HCT116 (cell line): ENCODE measurements at regions not wholly inside any gene's neighbourhood (a gene's known extent, or its start where the extent isn't known, plus 50 kb on each side); places are given as distances from the start of the nearest gene placed in this dataset.

ENCODE experiments used
- ATAC-seq: fragments of 200-7000 bp; cut with Tn5 transposase; 2 replicates; pipeline ENCODE4 v1.9.1; 2020; ENCODE audit warnings: mild to moderate bottlenecking, moderate library complexity
- BruUV-seq: library from RNA; stranded (reverse); fragments of 400-500 nt; replicated peaks from 2 replicates; lab custom pipeline; 2021; lab: Mats Ljungman, UMichigan
- CTCF ChIA-PET: fragments of 300-600 bp; sonication (Branson Sonifier 250); formaldehyde crosslinking; loops from one replicate; lab custom pipeline; 2021; ENCODE audit warnings: antibody characterized with exemption; lab: Charles Lee
- POLR2A ChIA-PET: fragments of 300-600, 350-600 bp; sonication (Branson Sonifier 250); formaldehyde crosslinking; loops from one replicate; lab custom pipeline; 2021; ENCODE audit warnings: antibody characterized with exemption; lab: Charles Lee
- RAD21 ChIA-PET, 2 experiments: fragments of 300-600 bp; sonication (Branson Sonifier 250); formaldehyde crosslinking; loops; one replicate each; lab custom pipeline; 2023; ENCODE audit warnings: low total read pairs in 2 of 2; ENCODE audit not compliant: uncharacterized antibody in 2 of 2, unreplicated experiment in 2 of 2, low non-redundant PET in 1 of 2; lab: Charles Lee
- DNase-seq: peaks from one replicate; pipeline ENCODE4 v3.0.0-alpha.2; 2010; ENCODE audit warnings: low read depth, low spot score
- H2AFZ ChIP-seq: fragments of 200-600 bp; shearing (Covaris generic), sonication (generic); 2 replicates; pipeline ENCODE4 v1.6.1; 2017; ENCODE audit warnings: low read depth, mixed run types, mixed read lengths, antibody characterized with exemption, low read length; ENCODE audit not compliant: poor library complexity, severe bottlenecking
- H3K27ac ChIP-seq: 2 replicates; pipeline ENCODE4 v1.5.1; 2012; ENCODE audit warnings: low read depth, low read length
- H3K27me3 ChIP-seq: fragments of 200-600 bp; sonication (generic); 2 replicates; pipeline ENCODE4 v1.6.1; 2016; ENCODE audit warnings: mixed run types, low read length, mixed read lengths; ENCODE audit not compliant: insufficient read depth
- H3K36me3 ChIP-seq, 2 experiments: fragments of 200-500 bp in 1 of 2; fragments of 200-600 bp in 1 of 2; sonication (Bioruptor generic) in 1 of 2; sonication (generic) in 1 of 2; 2 replicates each; pipeline versions ENCODE4 v1.5.1 to v1.6.1; 2014 to 2016; ENCODE audit warnings: low read length in 2 of 2, inconsistent platforms in 1 of 2, mixed read lengths in 1 of 2, mixed run types in 1 of 2; ENCODE audit not compliant: insufficient read depth in 2 of 2, control insufficient read depth in 1 of 2
- H3K4me1 ChIP-seq, 2 experiments: fragments of 200-600 bp in 1 of 2; sonication (generic) in 1 of 2; 2 replicates each; pipeline versions ENCODE4 v1.5.1 to v1.6.1; 2012 to 2017; ENCODE audit warnings: low read length in 2 of 2, inconsistent platforms in 1 of 2, mild to moderate bottlenecking in 1 of 2, mixed read lengths in 1 of 2, mixed run types in 1 of 2, moderate library complexity in 1 of 2; ENCODE audit not compliant: insufficient read depth in 2 of 2, control insufficient read depth in 1 of 2
- H3K4me2 ChIP-seq: fragments of 200-600 bp; sonication (generic); 2 replicates; pipeline ENCODE4 v1.6.1; 2017; ENCODE audit warnings: mixed run types, low read length, mixed read lengths
- H3K4me3 ChIP-seq, 2 experiments: fragments of 200-600 bp in 1 of 2; sonication (generic) in 1 of 2; replicated peaks in 1 of 2; 2 replicates each; pipeline ENCODE4 v1.5.1; 2011 to 2016; ENCODE audit warnings: low read length in 2 of 2, control low read depth in 1 of 2, low read depth in 1 of 2, mild to moderate bottlenecking in 1 of 2, mixed read lengths in 1 of 2, mixed run types in 1 of 2
- H3K79me2 ChIP-seq: fragments of 200-600 bp; sonication (generic); 2 replicates; pipeline ENCODE4 v1.6.1; 2017; ENCODE audit warnings: mild to moderate bottlenecking, mixed run types, low read length, moderate library complexity, mixed read lengths; ENCODE audit not compliant: insufficient read depth
- H3K9ac ChIP-seq: fragments of 200-600 bp; sonication (generic); 2 replicates; pipeline ENCODE4 v1.6.1; 2016; ENCODE audit warnings: low read length, mixed read lengths
- H3K9me2 ChIP-seq: fragments of 200-600 bp; sonication (generic), shearing (Covaris generic); 2 replicates; pipeline ENCODE4 v1.6.1; 2017; ENCODE audit warnings: mixed run types, mild to moderate bottlenecking, moderate library complexity; ENCODE audit not compliant: insufficient read depth
- H3K9me3 ChIP-seq, 2 experiments: fragments of 200-500 bp in 1 of 2; fragments of 200-600 bp in 1 of 2; sonication (Bioruptor generic) in 1 of 2; sonication (generic) in 1 of 2; 2 replicates each; pipeline ENCODE4 v1.6.1; 2014 to 2017; ENCODE audit warnings: low read length in 2 of 2, mixed read lengths in 2 of 2, inconsistent platforms in 1 of 2, low read depth in 1 of 2, mild to moderate bottlenecking in 1 of 2, mixed run types in 1 of 2, moderate library complexity in 1 of 2; ENCODE audit not compliant: control insufficient read depth in 1 of 2, insufficient read depth in 1 of 2
- H4K20me1 ChIP-seq: fragments of 200-600 bp; sonication (generic), shearing (Covaris generic); 2 replicates; pipeline ENCODE4 v1.6.1; 2017; ENCODE audit warnings: mixed run types, mild to moderate bottlenecking, moderate library complexity; ENCODE audit not compliant: insufficient read depth
- CBX3 ChIP-seq: IDR thresholded peaks from 2 replicates; pipeline ENCODE4 v1.6.1; 2012; ENCODE audit warnings: low read depth
- CEBPB ChIP-seq: IDR thresholded peaks from 2 replicates; pipeline ENCODE4 v1.6.1; 2012; ENCODE audit warnings: low read depth
- EGR1 ChIP-seq: IDR thresholded peaks from 2 replicates; pipeline ENCODE4 v1.6.1; 2012; ENCODE audit warnings: low read depth
- ELF1 ChIP-seq: IDR thresholded peaks from 2 replicates; pipeline ENCODE4 v1.6.1; 2012; ENCODE audit warnings: low read depth, borderline replicate concordance
- EZH2 ChIP-seq: fragments of 200-600 bp; sonication (generic); IDR thresholded peaks from 2 replicates; pipeline ENCODE4 v1.6.1; 2017; ENCODE audit warnings: antibody characterized with exemption, mixed run types
- EZH2phosphoT487 ChIP-seq: fragments of 200-600 bp; IDR thresholded peaks from 2 replicates; pipeline ENCODE4 v1.6.1; 2018; ENCODE audit warnings: antibody characterized with exemption, borderline replicate concordance
- FOSL1 ChIP-seq: IDR thresholded peaks from 2 replicates; pipeline ENCODE4 v1.6.1; 2012; ENCODE audit warnings: low read depth
- JUND ChIP-seq: IDR thresholded peaks from 2 replicates; pipeline ENCODE4 v1.6.1; 2012
- POLR2A ChIP-seq: IDR thresholded peaks from 2 replicates; pipeline ENCODE4 v1.7.0; 2011; ENCODE audit warnings: borderline replicate concordance; ENCODE audit not compliant: insufficient read depth, insufficient read length; ENCODE audit errors: extremely low read depth
- POLR2AphosphoS5 ChIP-seq: IDR thresholded peaks from 2 replicates; pipeline ENCODE4 v1.6.1; 2011; ENCODE audit warnings: mild to moderate bottlenecking, low read depth, low read length, moderate library complexity
- RAD21 ChIP-seq: IDR thresholded peaks from 2 replicates; pipeline ENCODE4 v1.6.1; 2012; ENCODE audit warnings: low read depth, mild to moderate bottlenecking
- SIN3A ChIP-seq: IDR thresholded peaks from 2 replicates; pipeline ENCODE4 v1.6.1; 2012; ENCODE audit warnings: low read depth
- TCF7L2 ChIP-seq: IDR thresholded peaks from 2 replicates; pipeline ENCODE4 v1.7.0; 2011; ENCODE audit warnings: borderline replicate concordance, inconsistent platforms; ENCODE audit not compliant: insufficient read depth, insufficient read length; ENCODE audit errors: extremely low read depth
- YY1 ChIP-seq: IDR thresholded peaks from 2 replicates; pipeline ENCODE4 v1.6.1; 2011; ENCODE audit warnings: low read length, low read depth, moderate library complexity, mild to moderate bottlenecking; ENCODE audit not compliant: insufficient replicate concordance; ENCODE audit errors: extremely low read depth
- ZFX ChIP-seq: fragments of 450-650 bp; IDR thresholded peaks from 2 replicates; pipeline ENCODE4 v1.6.1; 2017
- intact Hi-C: fragments of 100-400 bp; cut with micrococcal nuclease; formaldehyde crosslinking; loops from 2 replicates; pipeline ENCODE4 v1.10.0; 2022
- TF ChIP-seq, protein P1 (sequence below): IDR thresholded peaks from 2 replicates; pipeline ENCODE4 v1.6.1; 2012; ENCODE audit warnings: low read depth
- TF ChIP-seq, protein P2 (sequence below): IDR thresholded peaks from 2 replicates; pipeline ENCODE4 v1.6.1; 2012
- TF ChIP-seq, protein P3 (sequence below), 3 experiments: fragments of 200-600 bp in 1 of 3; sonication (generic) in 1 of 3; IDR thresholded peaks in 2 of 3; conservative IDR thresholded peaks in 1 of 3; 2 replicates each; pipeline ENCODE4 v1.5.1; 2012 to 2017; ENCODE audit warnings: low read depth in 2 of 3, low read length in 2 of 3, antibody characterized with exemption in 1 of 3, borderline replicate concordance in 1 of 3, control low read depth in 1 of 3, mild to moderate bottlenecking in 1 of 3, mixed read lengths in 1 of 3, mixed run types in 1 of 3, moderate library complexity in 1 of 3; ENCODE audit not compliant: insufficient read depth in 1 of 3

DNA sequence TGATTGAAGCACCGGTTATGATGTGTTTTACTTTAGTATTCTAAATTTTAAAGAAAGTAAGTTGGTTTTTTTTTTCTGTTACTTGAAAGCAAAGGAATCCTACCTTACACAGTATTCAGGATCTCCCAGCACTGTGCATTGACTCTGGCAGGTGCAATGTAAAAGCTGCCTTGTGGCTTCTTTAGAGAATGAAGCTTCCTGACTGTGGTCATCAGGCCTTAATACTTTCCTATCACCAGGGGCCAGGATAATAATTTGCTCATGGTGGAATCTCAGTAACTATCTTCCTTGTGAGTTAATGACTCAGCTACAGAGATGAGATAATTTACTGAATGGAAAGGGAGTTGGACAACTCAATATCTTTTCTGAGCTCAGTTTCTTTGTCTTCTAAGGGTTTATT is 435.5 kb upstream of the ZNF608 start:
- H3K9me2 ChIP-seq = no peaks in the 10 kb centered on the region
- no peak for TF ChIP-seq YY1
- H3K4me3 ChIP-seq = no peak overlapping the region
- no peaks in the 10 kb centered on the region for H3K4me1 ChIP-seq
- DNase-seq (no peak), ATAC-seq (no peak)
- no TSS peak for BruUV-seq
- no peak overlapping the region for H3K9ac ChIP-seq
- intact Hi-C loops = no loop called here
- H3K27me3 ChIP-seq = no peaks in the 10 kb centered on the region
- no peaks in the 10 kb centered on the region for H3K9me3 ChIP-seq
- H3K79me2 ChIP-seq = no peaks in the 10 kb centered on the region
- H4K20me1 ChIP-seq = no peaks in the 10 kb centered on the region
- ChIA-PET CTCF (no interaction called here), POLR2A (no interaction called here), RAD21 (no interaction called here)
- no peak overlapping the region for H3K27ac ChIP-seq
- H3K4me2 ChIP-seq = no peak overlapping the region
- no peaks in the 10 kb centered on the region for H3K36me3 ChIP-seq
- no peak overlapping the region for H2AFZ ChIP-seq

DNA sequence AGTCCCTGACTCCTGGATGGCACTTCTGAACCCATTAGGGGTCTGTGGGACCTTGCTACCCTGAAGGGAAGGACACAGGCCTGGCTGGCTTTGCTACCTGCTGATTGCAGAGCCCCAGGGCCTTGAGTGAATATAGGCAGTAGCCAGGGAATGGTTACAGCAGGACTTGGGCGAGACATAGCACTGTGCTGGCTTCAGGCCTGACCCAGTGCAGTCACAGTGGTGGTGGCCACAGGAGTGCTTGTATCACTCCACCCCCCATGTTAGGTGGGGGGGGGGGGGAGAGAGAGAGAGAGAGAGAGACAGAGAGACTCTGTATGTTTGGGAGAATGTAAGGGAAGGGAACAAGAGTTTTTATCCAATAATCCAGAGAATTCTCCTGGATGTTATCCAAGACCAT is 439.3 kb upstream of the ZNF608 start:
- Histone ChIP-seq H4K20me1 (no peaks in the 10 kb centered on the region), H3K9ac (no peak overlapping the region), H3K36me3 (no peaks in the 10 kb centered on the region), H3K79me2 (no peaks in the 10 kb centered on the region), H3K4me2 (no peak overlapping the region), H3K4me3 (no peak overlapping the region), H3K27ac (no peak overlapping the region), H2AFZ (no peak overlapping the region), H3K4me1 (no peaks in the 10 kb centered on the region), H3K9me3 (no peaks in the 10 kb centered on the region), H3K9me2 (no peaks in the 10 kb centered on the region), H3K27me3 (no peaks in the 10 kb centered on the region)
- ATAC-seq = no peak
- POLR2A ChIA-PET = no interaction called here
- CTCF ChIA-PET = no interaction called here
- DNase-seq = no peak
- RAD21 ChIA-PET = no interaction called here
- intact Hi-C loops = no loop called here
- BruUV-seq = no TSS peak
- TF ChIP-seq POLR2AphosphoS5 = no peak
- TF ChIP-seq POLR2A = no peak
- no peak for TF ChIP-seq FOSL1
- TF ChIP-seq, protein P1, sequence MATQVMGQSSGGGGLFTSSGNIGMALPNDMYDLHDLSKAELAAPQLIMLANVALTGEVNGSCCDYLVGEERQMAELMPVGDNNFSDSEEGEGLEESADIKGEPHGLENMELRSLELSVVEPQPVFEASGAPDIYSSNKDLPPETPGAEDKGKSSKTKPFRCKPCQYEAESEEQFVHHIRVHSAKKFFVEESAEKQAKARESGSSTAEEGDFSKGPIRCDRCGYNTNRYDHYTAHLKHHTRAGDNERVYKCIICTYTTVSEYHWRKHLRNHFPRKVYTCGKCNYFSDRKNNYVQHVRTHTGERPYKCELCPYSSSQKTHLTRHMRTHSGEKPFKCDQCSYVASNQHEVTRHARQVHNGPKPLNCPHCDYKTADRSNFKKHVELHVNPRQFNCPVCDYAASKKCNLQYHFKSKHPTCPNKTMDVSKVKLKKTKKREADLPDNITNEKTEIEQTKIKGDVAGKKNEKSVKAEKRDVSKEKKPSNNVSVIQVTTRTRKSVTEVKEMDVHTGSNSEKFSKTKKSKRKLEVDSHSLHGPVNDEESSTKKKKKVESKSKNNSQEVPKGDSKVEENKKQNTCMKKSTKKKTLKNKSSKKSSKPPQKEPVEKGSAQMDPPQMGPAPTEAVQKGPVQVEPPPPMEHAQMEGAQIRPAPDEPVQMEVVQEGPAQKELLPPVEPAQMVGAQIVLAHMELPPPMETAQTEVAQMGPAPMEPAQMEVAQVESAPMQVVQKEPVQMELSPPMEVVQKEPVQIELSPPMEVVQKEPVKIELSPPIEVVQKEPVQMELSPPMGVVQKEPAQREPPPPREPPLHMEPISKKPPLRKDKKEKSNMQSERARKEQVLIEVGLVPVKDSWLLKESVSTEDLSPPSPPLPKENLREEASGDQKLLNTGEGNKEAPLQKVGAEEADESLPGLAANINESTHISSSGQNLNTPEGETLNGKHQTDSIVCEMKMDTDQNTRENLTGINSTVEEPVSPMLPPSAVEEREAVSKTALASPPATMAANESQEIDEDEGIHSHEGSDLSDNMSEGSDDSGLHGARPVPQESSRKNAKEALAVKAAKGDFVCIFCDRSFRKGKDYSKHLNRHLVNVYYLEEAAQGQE = no peak
- TF ChIP-seq, protein P2, sequence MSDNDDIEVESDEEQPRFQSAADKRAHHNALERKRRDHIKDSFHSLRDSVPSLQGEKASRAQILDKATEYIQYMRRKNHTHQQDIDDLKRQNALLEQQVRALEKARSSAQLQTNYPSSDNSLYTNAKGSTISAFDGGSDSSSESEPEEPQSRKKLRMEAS = no peak
- no peak for TF ChIP-seq EZH2
- TF ChIP-seq JUND = no peak
- TF ChIP-seq RAD21 = no peak
- no peak for TF ChIP-seq TCF7L2
- TF ChIP-seq, protein P3, sequence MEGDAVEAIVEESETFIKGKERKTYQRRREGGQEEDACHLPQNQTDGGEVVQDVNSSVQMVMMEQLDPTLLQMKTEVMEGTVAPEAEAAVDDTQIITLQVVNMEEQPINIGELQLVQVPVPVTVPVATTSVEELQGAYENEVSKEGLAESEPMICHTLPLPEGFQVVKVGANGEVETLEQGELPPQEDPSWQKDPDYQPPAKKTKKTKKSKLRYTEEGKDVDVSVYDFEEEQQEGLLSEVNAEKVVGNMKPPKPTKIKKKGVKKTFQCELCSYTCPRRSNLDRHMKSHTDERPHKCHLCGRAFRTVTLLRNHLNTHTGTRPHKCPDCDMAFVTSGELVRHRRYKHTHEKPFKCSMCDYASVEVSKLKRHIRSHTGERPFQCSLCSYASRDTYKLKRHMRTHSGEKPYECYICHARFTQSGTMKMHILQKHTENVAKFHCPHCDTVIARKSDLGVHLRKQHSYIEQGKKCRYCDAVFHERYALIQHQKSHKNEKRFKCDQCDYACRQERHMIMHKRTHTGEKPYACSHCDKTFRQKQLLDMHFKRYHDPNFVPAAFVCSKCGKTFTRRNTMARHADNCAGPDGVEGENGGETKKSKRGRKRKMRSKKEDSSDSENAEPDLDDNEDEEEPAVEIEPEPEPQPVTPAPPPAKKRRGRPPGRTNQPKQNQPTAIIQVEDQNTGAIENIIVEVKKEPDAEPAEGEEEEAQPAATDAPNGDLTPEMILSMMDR (IDR thresholded peaks at IDR 0.05 in 2 of 3, conservative IDR thresholded peaks at IDR 0.05 in 1 of 3; ENCODE audit: borderline replicate concordance in 1 of 3, insufficient read depth in 1 of 3, low read depth in 2 of 3, low read length in 2 of 3) = no peak
- TF ChIP-seq EZH2phosphoT487 = no peak
- TF ChIP-seq CBX3 = no peak
- TF ChIP-seq EGR1 = no peak
- no peak for TF ChIP-seq YY1
- TF ChIP-seq ELF1 = no peak
- no peak for TF ChIP-seq SIN3A
- no peak for TF ChIP-seq CEBPB
- TF ChIP-seq ZFX = no peak
